Progenitor cell of endocrine pancreas (in vitro differentiated cells): ENCODE measurements at regions not wholly inside any gene's neighbourhood (a gene's known extent, or its start where the extent isn't known, plus 50 kb on each side); places are given as distances from the start of the nearest gene placed in this dataset.

Experiments used
- DNase-seq: peaks from one replicate; pipeline ENCODE4 v3.0.0; 2021; ENCODE audit warnings: low spot score; ENCODE audit not compliant: unreplicated experiment
- H3K27ac Mint-ChIP-seq: 2 replicates; pipeline ENCODE4 v1.8.0; 2021; ENCODE audit warnings: mild to moderate bottlenecking, moderate library complexity, mixed read lengths
- H3K27me3 Mint-ChIP-seq: 2 replicates; pipeline ENCODE4 v1.8.0; 2021; ENCODE audit warnings: mixed read lengths
- H3K36me3 Mint-ChIP-seq: 2 replicates; pipeline ENCODE4 v1.8.0; 2022; ENCODE audit warnings: mixed read lengths; ENCODE audit not compliant: insufficient read depth
- H3K4me1 Mint-ChIP-seq: 2 replicates; pipeline ENCODE4 v1.8.0; 2021; ENCODE audit warnings: low read depth, mixed read lengths
- H3K4me3 Mint-ChIP-seq: 2 replicates; pipeline ENCODE4 v1.8.0; 2021; ENCODE audit warnings: low read depth, mild to moderate bottlenecking, moderate library complexity, mixed read lengths
- H3K9me3 Mint-ChIP-seq: 2 replicates; pipeline ENCODE4 v1.8.0; 2021; ENCODE audit warnings: low read depth, mixed read lengths
- TF ChIP-seq, protein P1 (sequence below): fragments of 200-600 bp; sonication (generic); IDR thresholded peaks from one replicate; pipeline ENCODE4 v1.5.0; 2021; ENCODE audit warnings: antibody characterized with exemption, mild to moderate bottlenecking; ENCODE audit not compliant: unreplicated experiment

DNA sequence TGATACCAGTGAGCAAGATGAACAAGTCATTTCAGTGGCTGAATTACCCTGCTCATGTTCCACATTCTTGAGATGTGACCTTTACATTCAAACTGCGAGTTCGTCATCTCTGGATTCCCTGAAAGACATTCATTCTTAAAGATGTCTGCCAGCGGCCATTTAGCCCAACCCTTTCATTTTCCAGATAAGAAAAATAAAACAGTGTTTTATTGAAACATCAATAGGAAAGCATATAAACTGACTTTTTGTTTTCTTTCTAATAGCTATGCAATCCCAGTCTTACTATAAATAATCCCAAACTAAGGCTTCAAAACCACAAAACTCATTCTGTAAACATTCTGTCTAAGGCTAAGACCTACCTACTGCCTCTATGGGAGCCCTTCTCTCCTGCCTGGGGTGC lies 134.0 kb downstream of the SAMD5 start:
- Mint-ChIP-seq H3K27ac (no peak overlapping the region), H3K4me1 (peaks cover 3% of the 10 kb centered on the region), H3K36me3 (no peaks in the 10 kb centered on the region), H3K4me3 (no peak overlapping the region), H3K27me3 (no peaks in the 10 kb centered on the region), H3K9me3 (no peaks in the 10 kb centered on the region)
- TF ChIP-seq, protein P1, sequence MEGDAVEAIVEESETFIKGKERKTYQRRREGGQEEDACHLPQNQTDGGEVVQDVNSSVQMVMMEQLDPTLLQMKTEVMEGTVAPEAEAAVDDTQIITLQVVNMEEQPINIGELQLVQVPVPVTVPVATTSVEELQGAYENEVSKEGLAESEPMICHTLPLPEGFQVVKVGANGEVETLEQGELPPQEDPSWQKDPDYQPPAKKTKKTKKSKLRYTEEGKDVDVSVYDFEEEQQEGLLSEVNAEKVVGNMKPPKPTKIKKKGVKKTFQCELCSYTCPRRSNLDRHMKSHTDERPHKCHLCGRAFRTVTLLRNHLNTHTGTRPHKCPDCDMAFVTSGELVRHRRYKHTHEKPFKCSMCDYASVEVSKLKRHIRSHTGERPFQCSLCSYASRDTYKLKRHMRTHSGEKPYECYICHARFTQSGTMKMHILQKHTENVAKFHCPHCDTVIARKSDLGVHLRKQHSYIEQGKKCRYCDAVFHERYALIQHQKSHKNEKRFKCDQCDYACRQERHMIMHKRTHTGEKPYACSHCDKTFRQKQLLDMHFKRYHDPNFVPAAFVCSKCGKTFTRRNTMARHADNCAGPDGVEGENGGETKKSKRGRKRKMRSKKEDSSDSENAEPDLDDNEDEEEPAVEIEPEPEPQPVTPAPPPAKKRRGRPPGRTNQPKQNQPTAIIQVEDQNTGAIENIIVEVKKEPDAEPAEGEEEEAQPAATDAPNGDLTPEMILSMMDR = no peak
- DNase-seq = no peak

DNA sequence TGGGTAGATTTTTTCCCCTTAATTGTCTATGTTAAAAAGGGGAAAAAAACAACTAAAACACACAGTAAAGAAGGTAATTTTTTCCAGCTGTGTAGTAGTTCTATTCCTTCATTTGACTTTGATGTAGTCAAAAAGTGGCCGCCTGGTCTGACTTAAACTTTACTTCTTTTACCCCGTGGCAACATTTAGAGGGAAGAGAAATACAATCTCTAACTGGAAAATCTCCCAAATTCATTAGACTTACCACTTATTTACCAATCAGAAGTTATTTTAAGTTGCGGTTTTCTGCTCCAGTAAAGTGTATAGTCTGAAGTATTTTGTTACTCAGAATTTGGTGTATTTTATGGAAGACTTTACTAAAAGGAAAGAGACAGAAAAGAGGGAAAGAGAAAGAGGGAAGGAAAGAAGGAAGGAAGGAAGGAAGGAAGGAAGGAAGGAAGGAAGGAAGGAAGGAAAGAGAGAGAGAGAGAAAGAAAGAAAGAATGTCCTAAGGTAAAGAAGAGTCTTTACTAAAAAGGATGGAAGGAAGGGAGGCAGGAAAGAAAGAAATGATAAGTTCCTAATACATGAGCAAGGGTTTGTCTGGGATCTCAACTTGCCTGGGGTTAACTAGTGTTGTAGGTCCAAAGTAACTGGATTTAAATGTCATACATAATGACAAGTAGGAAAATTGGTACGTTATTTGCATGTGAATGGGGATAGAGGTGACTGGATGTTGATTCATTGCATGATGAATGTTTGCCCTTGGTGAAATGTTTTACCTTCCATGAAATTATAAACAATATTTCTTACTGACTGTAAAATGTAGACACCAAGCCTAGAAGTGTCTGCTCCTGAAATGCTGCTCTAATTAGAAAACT lies 135.1 kb downstream of the SAMD5 start:
- Mint-ChIP-seq H3K27ac (no peak overlapping the region), H3K4me1 (peaks cover 3% of the 10 kb centered on the region), H3K36me3 (no peaks in the 10 kb centered on the region), H3K9me3 (no peaks in the 10 kb centered on the region), H3K27me3 (no peaks in the 10 kb centered on the region), H3K4me3 (no peak overlapping the region)
- TF ChIP-seq, protein P1 = no peak
- no peak for DNase-seq

DNA sequence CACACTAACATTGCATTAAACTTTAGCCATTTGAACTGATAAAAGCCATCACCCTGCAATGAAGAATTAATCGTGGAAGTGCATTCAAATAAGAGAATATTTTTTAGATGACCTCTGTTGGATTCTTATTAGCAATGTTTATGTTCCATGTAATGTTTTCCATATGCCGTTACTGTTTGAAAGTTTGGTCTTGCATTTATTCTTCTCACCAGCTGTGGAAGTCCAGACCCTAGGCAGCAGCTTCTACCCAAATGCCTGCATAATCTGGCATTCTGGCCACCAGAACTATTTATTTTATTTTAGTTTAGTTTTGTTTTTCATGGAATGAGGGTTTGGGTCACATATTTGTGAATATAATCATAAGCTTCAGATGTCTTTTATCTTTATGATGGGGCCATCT lies 140.4 kb downstream of the SAMD5 start:
- DNase-seq = no peak
- Mint-ChIP-seq H3K27me3 (peaks cover 6% of the 10 kb centered on the region), H3K4me1 (peaks cover 2% of the 10 kb centered on the region), H3K36me3 (no peaks in the 10 kb centered on the region), H3K27ac (no peak overlapping the region), H3K4me3 (no peak overlapping the region), H3K9me3 (no peaks in the 10 kb centered on the region)
- TF ChIP-seq, protein P1 = no peak

DNA sequence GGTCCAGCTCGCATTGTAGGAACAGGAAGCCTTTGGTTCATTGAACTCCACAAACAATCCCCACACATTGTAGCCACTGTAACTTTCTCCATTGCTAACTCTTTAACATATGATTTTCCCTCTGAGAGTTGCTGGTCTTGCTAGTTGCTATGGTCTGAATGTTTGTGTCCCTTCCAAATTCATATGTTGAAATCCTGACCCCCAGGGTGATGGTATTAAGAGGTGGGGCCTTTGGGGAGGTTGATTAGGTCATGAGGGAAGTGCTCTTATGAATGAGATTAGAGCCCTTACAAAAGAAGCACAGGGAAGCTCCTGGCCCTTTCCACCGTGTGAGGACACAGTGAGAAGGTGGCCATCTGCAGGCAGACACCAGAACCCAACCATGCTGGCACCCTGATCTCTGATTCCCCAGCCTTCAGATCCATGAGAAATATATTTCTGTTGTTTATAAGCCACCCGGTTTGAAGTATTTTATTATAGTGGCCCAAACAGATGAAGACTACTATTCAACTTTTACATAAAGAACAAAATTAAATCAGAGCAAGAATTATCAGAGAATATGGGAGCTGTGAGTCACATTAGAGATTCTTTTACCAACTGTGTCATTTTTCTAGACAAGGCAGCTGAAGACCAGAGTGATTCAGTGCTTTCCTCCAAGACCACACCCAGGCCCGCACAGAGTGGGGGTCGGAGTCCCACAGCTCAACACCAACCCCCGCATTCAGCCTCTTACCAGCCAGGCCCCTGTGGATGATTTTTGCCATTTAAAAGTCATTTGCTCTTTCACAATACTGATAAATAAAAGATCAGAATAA lies 143.0 kb downstream of the SAMD5 start:
- no peak for DNase-seq
- no peaks in the 10 kb centered on the region for H3K36me3 Mint-ChIP-seq

DNA sequence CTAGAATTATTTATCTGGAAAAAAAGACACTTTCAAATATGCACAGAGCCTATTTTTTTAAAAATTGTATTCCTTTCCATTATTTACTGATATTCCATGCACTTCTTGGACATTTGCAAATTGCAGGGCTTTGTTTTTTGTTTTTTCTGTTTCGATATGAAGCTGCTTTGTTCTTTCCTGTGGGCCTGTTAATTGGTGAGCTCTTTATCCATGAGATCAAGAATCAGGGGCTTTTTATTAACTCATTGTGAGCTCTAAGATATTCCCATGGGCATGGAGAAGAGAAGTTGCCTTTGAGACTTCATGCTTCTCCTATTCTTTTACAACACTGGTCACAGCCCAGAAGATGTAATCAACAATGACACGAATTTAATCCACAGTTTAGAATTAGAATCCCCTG lies 145.1 kb downstream of the SAMD5 start:
- Mint-ChIP-seq H3K4me3 (no peak overlapping the region), H3K9me3 (no peaks in the 10 kb centered on the region), H3K36me3 (no peaks in the 10 kb centered on the region)

More for the DNA sequence above, 143.0 kb downstream of the SAMD5 start:
- Mint-ChIP-seq H3K27ac (no peak overlapping the region), H3K9me3 (no peaks in the 10 kb centered on the region), H3K27me3 (peaks cover 6% of the 10 kb centered on the region), H3K4me1 (peaks cover 2% of the 10 kb centered on the region), H3K4me3 (no peak overlapping the region)
- TF ChIP-seq, protein P1 = no peak

More for the DNA sequence above, 145.1 kb downstream of the SAMD5 start:
- Mint-ChIP-seq H3K27ac (no peak overlapping the region), H3K4me1 (peaks cover 2% of the 10 kb centered on the region), H3K27me3 (peaks cover 6% of the 10 kb centered on the region)
- DNase-seq = no peak
- TF ChIP-seq, protein P1 = no peak
